Skeletal muscle tissue (tissue), 3 donors: ENCODE measurements at regions not wholly inside any gene's neighbourhood (a gene's known extent, or its start where the extent isn't known, plus 50 kb on each side); places are given as distances from the start of the nearest gene placed in this dataset.

Experiments
- H3K27ac ChIP-seq: one replicate; pipeline ENCODE4 v1.7.0; 2013; ENCODE audit warnings: mild to moderate bottlenecking, low read depth, low read length, inconsistent platforms
- H3K27me3 ChIP-seq, 3 donors: one replicate each; pipeline ENCODE4 v1.7.0; 2013; ENCODE audit warnings: low read length in 3 of 3; ENCODE audit not compliant: control insufficient read depth in 3 of 3, insufficient read depth in 3 of 3
- H3K36me3 ChIP-seq, 3 donors: one replicate each; pipeline ENCODE4 v1.7.0; 2013; ENCODE audit warnings: low read length in 3 of 3; ENCODE audit not compliant: control insufficient read depth in 3 of 3, insufficient read depth in 3 of 3
- H3K4me1 ChIP-seq, 3 donors: one replicate each; pipeline ENCODE4 v1.7.0; 2013; ENCODE audit warnings: low read length in 3 of 3, mild to moderate bottlenecking in 3 of 3; ENCODE audit not compliant: control insufficient read depth in 3 of 3, insufficient read depth in 3 of 3
- H3K4me3 ChIP-seq, 3 donors: one replicate each; pipeline ENCODE4 v1.7.0; 2013; ENCODE audit warnings: low read length in 3 of 3
- H3K9ac ChIP-seq, 3 donors: one replicate each; pipeline ENCODE4 v1.7.0; 2013; ENCODE audit warnings: low read length in 3 of 3, mild to moderate bottlenecking in 3 of 3, moderate library complexity in 2 of 3, low read depth in 1 of 3
- H3K9me3 ChIP-seq, 3 donors: one replicate each; pipeline ENCODE4 v1.7.0; 2013; ENCODE audit warnings: low read length in 3 of 3; ENCODE audit not compliant: control insufficient read depth in 3 of 3
- donor health status: Osteomylitis.

GRCh38 chr22:49093192-49093880 lies 734.3 kb downstream of the BRD1 start:
- no peaks in the 10 kb centered on the region for H3K9me3 ChIP-seq
- H3K9ac ChIP-seq = no peak overlapping the region
- no peaks in the 10 kb centered on the region for H3K36me3 ChIP-seq
- no peaks in the 10 kb centered on the region for H3K4me1 ChIP-seq
- peaks cover 8 to 35% (median 17%) of the 10 kb centered on the region in 3 donors for H3K27me3 ChIP-seq
- H3K27ac ChIP-seq = no peak overlapping the region
- no peak overlapping the region for H3K4me3 ChIP-seq

GRCh38 chr22:49092716-49093115 lies 735.0 kb downstream of the BRD1 start:
- H3K9me3 ChIP-seq = no peaks in the 10 kb centered on the region
- peaks cover 6 to 31% (median 15%) of the 10 kb centered on the region in 3 donors for H3K27me3 ChIP-seq
- no peak overlapping the region for H3K27ac ChIP-seq
- no peaks in the 10 kb centered on the region for H3K36me3 ChIP-seq
- H3K4me3 ChIP-seq = no peak overlapping the region
- no peaks in the 10 kb centered on the region for H3K4me1 ChIP-seq
- no peak overlapping the region for H3K9ac ChIP-seq

- Histone ChIP-seq H3K36me3 (no peaks in the 10 kb centered on the region), H3K9me3 (no peaks in the 10 kb centered on the region), H3K4me3 (no peak overlapping the region), H3K27me3 (peaks cover 5 to 32% (median 13%) of the 10 kb centered on the region in 3 donors), H3K9ac (no peak overlapping the region), H3K27ac (no peak overlapping the region), H3K4me1 (no peaks in the 10 kb centered on the region)
These were observed 735.6 kb downstream of the BRD1 start for GRCh38 chr22:49091917-49092545.

GRCh38 chr22:49091451-49091850 lies 736.2 kb downstream of the BRD1 start:
- Histone ChIP-seq H3K27ac (no peak overlapping the region), H3K36me3 (no peaks in the 10 kb centered on the region), H3K27me3 (peaks cover 10 to 37% (median 18%) of the 10 kb centered on the region in 3 donors), H3K4me3 (no peak overlapping the region), H3K9ac (no peak overlapping the region), H3K9me3 (no peaks in the 10 kb centered on the region), H3K4me1 (no peaks in the 10 kb centered on the region)

GRCh38 chr22:49090853-49091135 lies 736.9 kb downstream of the BRD1 start:
- Histone ChIP-seq H3K9ac (no peak overlapping the region), H3K4me1 (no peaks in the 10 kb centered on the region), H3K36me3 (no peaks in the 10 kb centered on the region), H3K27ac (no peak overlapping the region), H3K27me3 (peaks cover 10 to 37% (median 22%) of the 10 kb centered on the region in 3 donors), H3K4me3 (no peak overlapping the region), H3K9me3 (no peaks in the 10 kb centered on the region)

GRCh38 chr22:49090061-49090852 lies 737.4 kb downstream of the BRD1 start:
- Histone ChIP-seq H3K4me1 (no peaks in the 10 kb centered on the region), H3K36me3 (no peaks in the 10 kb centered on the region), H3K4me3 (no peak overlapping the region), H3K27me3 (peaks cover 10 to 40% (median 22%) of the 10 kb centered on the region in 3 donors), H3K27ac (no peak overlapping the region), H3K9ac (no peak overlapping the region), H3K9me3 (no peaks in the 10 kb centered on the region)

- Histone ChIP-seq H3K9me3 (no peaks in the 10 kb centered on the region), H3K27ac (no peak overlapping the region), H3K27me3 (peaks cover 10 to 44% (median 22%) of the 10 kb centered on the region in 3 donors), H3K36me3 (no peaks in the 10 kb centered on the region), H3K4me3 (no peak overlapping the region), H3K9ac (no peak overlapping the region), H3K4me1 (no peaks in the 10 kb centered on the region)
These were observed 738.6 kb downstream of the BRD1 start for GRCh38 chr22:49088801-49089791.

- no peaks in the 10 kb centered on the region for H3K9me3 ChIP-seq
- H3K27me3 ChIP-seq = peaks cover 10 to 45% (median 22%) of the 10 kb centered on the region in 3 donors
- no peak overlapping the region for H3K27ac ChIP-seq
- H3K9ac ChIP-seq = no peak overlapping the region
- H3K4me3 ChIP-seq = no peak overlapping the region
- no peaks in the 10 kb centered on the region for H3K4me1 ChIP-seq
- no peaks in the 10 kb centered on the region for H3K36me3 ChIP-seq
These were observed 739.7 kb downstream of the BRD1 start for GRCh38 chr22:49087716-49088601.

- no peak overlapping the region for H3K27ac ChIP-seq
- H3K36me3 ChIP-seq = no peaks in the 10 kb centered on the region
- H3K27me3 ChIP-seq = peaks cover 10 to 44% (median 22%) of the 10 kb centered on the region in 3 donors
- no peak overlapping the region for H3K4me3 ChIP-seq
- H3K4me1 ChIP-seq = no peaks in the 10 kb centered on the region
- no peak overlapping the region for H3K9ac ChIP-seq
- H3K9me3 ChIP-seq = no peaks in the 10 kb centered on the region
These were observed 740.5 kb downstream of the BRD1 start for GRCh38 chr22:49087198-49087597.
